HL-60 (cell line): ENCODE measurements at regions not wholly inside any gene's neighbourhood (a gene's known extent, or its start where the extent isn't known, plus 50 kb on each side); places are given as distances from the start of the nearest gene placed in this dataset.

ENCODE experiments used
- CTCF ChIP-seq: IDR thresholded peaks from one replicate; pipeline ENCODE4 v1.5.1; 2011; ENCODE audit warnings: low read length, control low read depth, inconsistent platforms; ENCODE audit not compliant: insufficient read depth
- GABPA ChIP-seq: IDR thresholded peaks from 2 replicates; pipeline ENCODE4 v1.6.1; 2012; ENCODE audit warnings: low read depth
- POLR2AphosphoS5 ChIP-seq: IDR thresholded peaks from 2 replicates; pipeline ENCODE4 v1.6.1; 2012; ENCODE audit warnings: low read depth
- REST ChIP-seq: IDR thresholded peaks from 2 replicates; pipeline ENCODE4 v1.6.1; 2012; ENCODE audit warnings: low read depth; ENCODE audit not compliant: insufficient replicate concordance
- SPI1 ChIP-seq: IDR thresholded peaks from 2 replicates; pipeline ENCODE4 v1.6.1; 2012; ENCODE audit warnings: low read depth, mild to moderate bottlenecking, borderline replicate concordance

GRCh38 chr6:154651656-154652055 lies 81.6 kb upstream of the SCAF8 start:
- TF ChIP-seq GABPA (no peak), CTCF (no peak), POLR2AphosphoS5 (no peak), REST (no peak), SPI1 (no peak)
